SK-N-SH (cell line): ENCODE measurements at regions not wholly inside any gene's neighbourhood (a gene's known extent, or its start where the extent isn't known, plus 50 kb on each side); places are given as distances from the start of the nearest gene placed in this dataset.

ENCODE experiments used
- CTCF ChIP-seq: fragments of 200-600 bp; sonication (generic); IDR thresholded peaks from 2 replicates; pipeline ENCODE4 v1.6.1; 2017; ENCODE audit warnings: antibody characterized with exemption, mild to moderate bottlenecking, moderate library complexity
- EP300 ChIP-seq, 2 experiments: IDR thresholded peaks; 2 replicates each; pipeline versions ENCODE4 v1.4.0 to v1.6.1; 2012; ENCODE audit warnings: borderline replicate concordance in 1 of 2, low read depth in 1 of 2, low read length in 1 of 2
- EZH2phosphoT487 ChIP-seq: fragments of 200-600 bp; sonication (generic); IDR thresholded peaks from 2 replicates; pipeline ENCODE4 v1.6.1; 2017; ENCODE audit warnings: low read depth, mixed run types, mild to moderate bottlenecking, antibody characterized with exemption, moderate library complexity, borderline replicate concordance
- GABPA ChIP-seq: IDR thresholded peaks from 2 replicates; pipeline ENCODE4 v1.4.0; 2012; ENCODE audit warnings: low read depth, mild to moderate bottlenecking
- MAX ChIP-seq: IDR thresholded peaks from 2 replicates; pipeline ENCODE4 v1.4.0; 2012; ENCODE audit warnings: low read depth
- REST ChIP-seq: IDR thresholded peaks from 2 replicates; pipeline ENCODE4 v1.6.1; 2012; ENCODE audit warnings: mild to moderate bottlenecking, low read depth, low read length, moderate library complexity
- TEAD4 ChIP-seq: IDR thresholded peaks from 2 replicates; pipeline ENCODE4 v1.4.0; 2012; ENCODE audit warnings: mild to moderate bottlenecking, borderline replicate concordance; ENCODE audit not compliant: insufficient read depth
- USF2 ChIP-seq: fragments of 150-350 bp; IDR thresholded peaks from 2 replicates; pipeline ENCODE4 v1.6.1; 2017; ENCODE audit warnings: antibody characterized with exemption, low read length, low read depth, borderline replicate concordance

- TF ChIP-seq EZH2phosphoT487, result no peak
- TF ChIP-seq REST, result no peak
- TF ChIP-seq EP300 (IDR thresholded peaks at IDR 0.05; ENCODE audit: borderline replicate concordance in 1 of 2, low read depth in 1 of 2, low read length in 1 of 2), result no peak
- no peak for TF ChIP-seq CTCF
- TF ChIP-seq MAX, result no peak
- no peak for TF ChIP-seq USF2
- TF ChIP-seq GABPA, result no peak
- TF ChIP-seq TEAD4, result no peak
These were observed 435.0 kb downstream of the POM121L12 start for GRCh38 chr7:53470336-53470970.
